HG02884 (cell line): ENCODE measurements at regions not wholly inside any gene's neighbourhood (a gene's known extent, or its start where the extent isn't known, plus 50 kb on each side); places are given as distances from the start of the nearest gene placed in this dataset.

Experiments
- ATAC-seq: cut with Tn5 transposase; IDR thresholded peaks from one replicate; pipeline ENCODE4 v1.9.1; 2021; ENCODE audit warnings: mild to moderate bottlenecking, moderate library complexity; ENCODE audit not compliant: unreplicated experiment

- ATAC-seq, result no peak
These were observed 330.8 kb downstream of the NPHP4 start for GRCh38 chr1:5661196-5662085.

DNA sequence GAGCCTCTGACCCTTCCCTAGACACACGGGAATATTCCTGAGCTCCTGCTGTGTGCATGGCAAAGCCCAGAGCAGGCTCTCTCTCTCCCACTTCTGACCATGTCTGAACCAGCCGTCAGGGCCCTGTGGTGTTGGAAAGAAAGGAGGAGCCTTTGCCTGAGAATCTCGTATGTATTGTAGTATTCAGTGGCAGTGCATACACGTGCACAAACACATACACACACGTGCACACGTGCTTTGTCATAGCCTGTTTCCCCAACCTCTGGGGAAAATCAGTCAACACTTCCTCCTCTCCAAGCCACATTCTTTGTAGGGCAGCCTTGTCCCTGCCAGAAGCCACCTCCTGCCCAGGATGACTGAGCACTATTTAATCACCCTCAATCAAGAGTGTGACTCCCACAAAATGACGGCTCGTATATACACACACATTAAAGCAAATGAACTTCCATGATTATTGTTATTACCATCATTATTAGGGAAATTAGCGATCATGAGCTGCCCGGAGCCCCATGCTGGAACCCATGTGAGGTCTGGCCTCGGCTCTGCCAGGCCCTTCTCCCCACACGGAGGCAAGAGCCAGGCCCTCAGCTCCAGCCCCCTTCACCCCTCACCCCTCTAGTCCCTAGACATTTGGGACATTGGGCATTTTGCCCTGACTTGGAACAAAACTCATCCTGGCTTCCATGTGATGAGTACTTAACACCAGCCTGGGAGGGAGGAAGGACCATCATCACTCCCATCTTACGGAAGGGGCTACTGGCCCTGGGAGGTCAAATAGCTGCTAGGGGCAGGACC, 331.9 kb downstream of the NPHP4 start:
- no peak for ATAC-seq

DNA sequence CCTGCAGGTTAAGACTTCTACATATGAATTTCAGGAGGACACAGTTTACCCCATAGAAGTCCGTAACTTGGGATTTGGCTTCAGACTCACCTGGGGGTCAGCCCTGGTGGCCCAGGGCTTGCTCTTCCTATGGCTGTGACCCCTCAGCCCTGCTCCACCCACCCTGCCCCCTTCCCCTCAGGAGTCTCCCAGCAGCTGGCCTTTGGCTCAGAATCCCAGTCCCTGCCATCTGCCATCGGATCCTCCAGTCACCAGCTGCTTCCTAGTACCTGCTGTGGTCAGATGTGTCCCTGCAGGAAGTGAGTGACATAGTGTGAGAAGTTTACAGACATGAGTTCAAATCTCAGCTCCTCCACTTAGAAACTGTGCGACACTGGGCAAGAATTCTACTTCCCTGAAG, 332.6 kb downstream of the NPHP4 start:
- no peak for ATAC-seq

DNA sequence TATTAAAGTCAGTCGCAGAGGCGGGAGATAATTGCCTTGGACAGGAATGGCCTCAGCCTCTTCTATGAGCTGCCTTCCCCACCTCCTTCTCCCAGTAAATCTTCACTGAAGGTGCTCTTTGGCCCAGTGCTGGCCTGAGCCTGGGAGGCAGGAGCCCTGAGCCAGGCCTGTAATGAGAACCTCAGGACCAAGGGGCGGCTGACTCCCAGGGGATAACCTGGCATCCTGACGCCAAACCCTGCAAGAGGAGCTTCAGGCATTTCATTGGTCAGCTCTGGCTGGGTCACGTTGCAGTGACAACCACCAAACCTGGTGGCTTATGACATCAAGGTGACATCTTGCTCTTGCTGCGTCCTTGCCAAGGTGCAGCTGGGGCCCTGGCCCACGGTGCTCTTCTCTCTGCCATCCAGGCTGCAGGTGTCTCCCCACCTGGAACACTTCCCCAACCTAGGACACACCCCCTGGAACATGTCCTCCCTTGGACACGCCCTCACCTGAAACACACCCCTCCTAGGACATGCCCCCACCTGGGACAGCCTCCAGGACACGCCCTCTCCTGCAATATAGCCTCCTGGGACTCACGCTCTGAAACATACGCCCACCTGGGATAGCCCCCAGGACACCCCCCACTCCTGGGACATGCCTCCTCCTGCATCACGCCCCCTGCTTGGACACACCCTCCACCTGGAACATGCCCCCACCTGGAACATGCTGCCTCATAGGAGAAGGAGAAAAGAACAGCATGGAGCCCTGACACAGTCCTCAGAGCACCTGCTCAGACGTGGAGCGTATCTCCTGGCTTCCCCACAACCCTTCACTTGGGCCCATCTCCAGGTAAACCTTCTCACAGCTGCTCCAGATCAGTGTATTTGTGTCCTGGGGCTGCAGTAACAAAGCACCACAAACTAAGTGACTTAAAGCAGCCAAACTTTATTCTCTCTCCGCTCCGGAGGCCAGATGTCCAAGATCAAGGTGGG, 333.6 kb downstream of the NPHP4 start:
- ATAC-seq, result no peak

DNA sequence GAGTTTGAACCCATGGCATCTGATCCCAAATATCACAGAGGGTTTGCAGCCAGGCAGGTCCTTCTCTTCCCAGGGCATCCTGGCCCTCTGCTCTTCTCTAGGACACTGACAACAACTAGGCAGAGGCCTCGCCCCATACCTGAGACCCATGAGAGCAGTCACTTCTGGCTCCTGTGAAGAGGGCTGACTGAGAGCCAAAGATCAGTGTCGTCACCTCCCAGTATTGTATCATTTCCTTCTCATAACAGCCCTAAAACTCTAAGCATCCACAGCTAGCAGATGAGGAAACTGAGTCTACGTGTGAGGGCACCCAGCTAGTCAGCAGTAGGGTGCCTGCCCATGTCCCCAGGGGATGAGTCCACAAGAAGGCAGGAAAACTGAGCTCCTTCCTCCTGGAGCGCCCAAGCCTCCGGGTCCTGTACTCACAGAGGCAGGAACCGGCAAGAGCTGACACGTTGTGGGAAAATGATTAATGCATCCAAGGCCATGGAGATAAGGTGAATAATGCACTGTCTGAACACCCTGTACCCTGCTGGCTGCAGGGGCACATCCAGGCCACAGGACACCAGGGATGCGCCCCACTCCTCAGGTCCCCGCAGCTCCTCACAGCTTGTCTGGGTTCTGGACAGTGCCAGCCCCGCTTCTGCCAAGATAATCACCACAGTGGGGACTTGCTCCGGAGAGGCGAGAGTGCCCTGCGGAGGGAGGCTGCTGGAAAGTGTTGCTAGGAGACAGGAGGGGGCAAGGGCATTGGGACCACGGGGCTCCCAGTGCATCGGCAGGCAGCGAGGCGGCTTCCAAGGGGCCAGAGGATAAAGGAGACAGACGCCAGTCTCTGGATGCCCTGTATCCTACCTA, 340.0 kb downstream of the NPHP4 start:
- ATAC-seq, result no peak

DNA sequence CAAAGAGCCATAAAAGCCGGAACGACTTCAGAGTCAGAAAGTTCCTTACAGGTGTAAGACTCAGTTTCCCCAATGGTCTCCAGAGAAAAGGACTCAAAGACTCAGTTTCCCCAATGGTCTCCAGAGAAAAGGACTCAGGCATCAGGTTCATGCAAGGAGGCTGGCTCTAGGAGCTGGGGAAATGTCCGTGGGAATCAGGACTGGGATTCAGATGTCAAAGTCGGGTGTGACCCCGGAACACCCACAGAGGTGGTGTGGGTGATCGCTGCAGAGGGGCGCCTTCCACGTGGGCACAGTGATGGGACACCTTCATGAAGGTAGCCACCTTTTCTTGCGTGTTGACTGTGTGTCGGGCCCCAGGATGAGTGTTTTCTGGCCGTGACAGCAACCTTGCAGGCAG, 340.8 kb downstream of the NPHP4 start:
- ATAC-seq, result no peak

DNA sequence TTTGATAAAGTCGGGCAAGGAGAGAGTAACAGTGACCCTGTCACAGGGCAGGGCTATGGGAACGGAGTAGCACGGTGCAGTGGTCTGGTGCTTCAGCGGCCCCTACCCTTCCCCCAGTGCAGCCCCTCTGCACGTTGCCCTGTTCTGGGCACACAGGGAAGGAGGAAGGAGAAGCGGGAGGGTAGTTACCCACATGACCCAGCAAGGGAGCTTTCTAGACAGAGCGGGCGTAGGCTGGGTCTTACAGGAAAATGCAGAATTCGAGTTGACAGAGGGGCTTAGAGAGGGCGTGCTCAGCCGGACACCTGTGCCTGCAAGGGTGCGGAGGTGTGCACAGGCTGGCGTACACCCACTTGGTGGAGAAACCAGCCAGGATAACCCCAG, 341.2 kb downstream of the NPHP4 start:
- no peak for ATAC-seq

- no peak for ATAC-seq
These were observed 341.8 kb downstream of the NPHP4 start for GRCh38 chr1:5650283-5651026.

- ATAC-seq, result no peak
These were observed 342.4 kb downstream of the NPHP4 start for GRCh38 chr1:5649795-5650194.

- no peak for ATAC-seq
These were observed 343.1 kb downstream of the NPHP4 start for GRCh38 chr1:5649166-5649551.

GRCh38 chr1:5648410-5649165, 343.6 kb downstream of the NPHP4 start:
- ATAC-seq, result no peak

GRCh38 chr1:5647234-5647633, 345.0 kb downstream of the NPHP4 start:
- no peak for ATAC-seq

DNA sequence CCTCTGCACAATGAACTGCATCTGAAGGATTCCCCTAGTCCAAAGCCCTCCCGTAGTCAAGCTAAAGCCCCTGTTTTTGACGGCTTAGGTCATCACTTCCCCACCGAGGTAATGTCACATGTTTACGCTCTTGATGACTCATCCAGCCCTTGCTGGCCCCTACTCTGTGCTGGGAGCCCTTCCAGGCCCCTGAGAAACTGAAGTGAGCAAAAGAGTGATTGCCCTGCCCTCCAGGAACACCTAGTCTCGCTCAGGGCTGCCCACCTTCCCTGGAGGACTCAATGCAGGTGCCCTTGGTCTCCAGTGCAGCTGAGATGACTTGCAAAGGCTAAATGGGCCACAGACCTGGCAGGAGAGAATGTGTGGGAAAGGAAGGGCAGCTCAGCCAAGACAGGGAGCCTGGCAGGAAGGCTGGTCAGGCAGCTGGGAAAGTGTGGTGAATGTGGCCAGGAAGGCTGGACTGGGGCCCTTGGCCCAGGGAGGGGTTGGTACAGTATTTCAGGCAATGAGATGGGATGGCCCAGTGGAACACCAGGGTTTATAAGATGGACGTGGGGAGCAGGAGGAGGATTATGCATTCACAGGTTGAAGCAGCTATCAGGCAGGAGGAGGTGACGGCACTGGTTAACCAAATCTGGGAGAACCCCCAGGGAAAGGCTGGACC, 345.6 kb downstream of the NPHP4 start:
- no peak for ATAC-seq

GRCh38 chr1:5645929-5646328, 346.3 kb downstream of the NPHP4 start:
- ATAC-seq, result no peak

DNA sequence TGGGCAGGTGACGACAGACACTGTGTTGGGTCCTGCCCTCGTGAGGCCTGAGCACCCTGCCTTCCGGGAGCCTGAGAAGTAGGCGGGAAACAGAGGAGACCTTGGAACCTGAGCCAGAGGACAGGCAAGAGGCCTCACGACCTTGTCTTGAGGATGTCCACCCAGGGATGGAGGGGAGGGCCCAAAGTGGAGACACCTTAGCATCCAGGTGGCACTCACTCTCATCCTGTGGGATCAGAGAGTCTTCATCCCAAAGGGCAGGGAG, 347.2 kb downstream of the NPHP4 start:
- no peak for ATAC-seq

DNA sequence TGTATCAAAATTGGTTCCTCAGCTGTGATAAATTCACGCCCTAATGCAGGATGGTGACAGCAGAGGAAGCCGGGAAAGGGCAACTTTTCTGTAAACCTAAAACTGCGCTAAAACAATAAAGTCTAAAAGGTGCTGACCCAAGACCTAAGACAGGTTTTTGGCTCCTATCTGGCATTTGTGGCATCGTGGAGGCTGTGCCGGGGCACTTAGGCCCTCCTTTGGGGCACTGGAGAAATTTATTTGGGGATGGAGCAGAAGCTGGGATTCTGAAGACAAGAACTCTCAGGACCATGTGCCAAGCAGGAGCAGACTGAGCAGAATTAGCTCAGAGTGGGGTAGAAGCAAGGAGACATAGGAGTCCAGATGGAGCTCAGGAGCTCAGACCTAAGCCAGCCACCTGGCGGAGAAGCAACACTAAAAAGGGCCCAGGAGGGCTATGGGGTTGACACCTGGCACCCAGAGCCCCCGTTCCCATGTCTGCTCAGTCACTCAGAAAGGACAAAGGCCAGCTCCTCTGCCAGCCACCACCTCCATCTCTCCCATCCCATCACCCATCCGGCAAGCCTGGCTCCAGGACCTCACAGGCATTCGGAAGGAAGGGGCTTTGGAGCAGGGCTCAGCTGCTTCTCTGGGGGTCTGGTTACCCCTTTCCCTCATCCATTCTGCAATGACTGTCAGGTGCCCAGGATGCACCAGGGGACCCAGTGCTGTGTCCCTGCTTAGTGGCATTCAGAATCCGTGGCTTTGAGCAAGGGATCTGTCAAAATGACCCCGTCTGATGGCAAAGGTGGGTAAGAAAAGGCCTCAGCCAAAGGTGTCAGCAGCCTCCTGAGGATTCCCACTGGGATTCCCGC, 347.7 kb downstream of the NPHP4 start:
- no peak for ATAC-seq

DNA sequence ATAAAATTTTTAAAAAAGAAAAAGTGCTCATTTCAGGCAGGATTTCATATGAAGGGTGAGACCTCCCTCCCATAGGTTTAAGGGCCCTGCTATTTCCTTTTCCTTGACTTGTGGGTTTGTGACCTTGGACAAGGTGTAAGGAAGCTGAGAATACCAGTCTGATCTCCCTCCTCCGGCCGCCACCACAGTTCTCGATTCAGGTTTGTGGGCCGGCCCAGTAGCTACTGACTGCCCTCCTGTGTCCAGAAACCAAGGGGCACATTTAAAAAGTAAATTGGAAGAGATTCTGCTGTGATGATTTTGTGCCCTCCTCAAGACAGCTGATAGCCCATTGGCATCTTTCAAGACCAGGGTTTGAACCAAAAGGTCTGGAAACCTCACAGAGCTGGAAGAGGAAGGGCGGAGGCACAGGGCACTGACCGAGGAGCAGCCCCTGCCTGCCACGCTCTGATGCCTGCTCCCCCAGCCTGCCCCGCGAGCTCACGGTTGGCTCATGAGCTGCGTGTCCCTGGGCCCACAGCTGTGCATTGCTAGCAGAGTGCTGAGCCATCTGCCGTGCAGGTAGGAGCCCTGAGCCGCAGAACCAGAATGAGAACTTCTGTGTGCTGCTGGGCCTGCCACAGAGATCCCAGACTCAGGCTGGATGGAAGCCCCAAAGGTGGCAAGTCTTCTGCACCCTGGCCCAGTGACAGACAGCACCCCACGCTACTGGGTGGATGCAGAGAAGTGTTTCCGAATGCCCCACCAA, 348.7 kb downstream of the NPHP4 start:
- ATAC-seq, result no peak
